ENCODE measurements at regions not wholly inside any gene's neighbourhood (a gene's known extent, or its start where the extent isn't known, plus 50 kb on each side); places are given as distances from the start of the nearest gene placed in this dataset.

DNA sequence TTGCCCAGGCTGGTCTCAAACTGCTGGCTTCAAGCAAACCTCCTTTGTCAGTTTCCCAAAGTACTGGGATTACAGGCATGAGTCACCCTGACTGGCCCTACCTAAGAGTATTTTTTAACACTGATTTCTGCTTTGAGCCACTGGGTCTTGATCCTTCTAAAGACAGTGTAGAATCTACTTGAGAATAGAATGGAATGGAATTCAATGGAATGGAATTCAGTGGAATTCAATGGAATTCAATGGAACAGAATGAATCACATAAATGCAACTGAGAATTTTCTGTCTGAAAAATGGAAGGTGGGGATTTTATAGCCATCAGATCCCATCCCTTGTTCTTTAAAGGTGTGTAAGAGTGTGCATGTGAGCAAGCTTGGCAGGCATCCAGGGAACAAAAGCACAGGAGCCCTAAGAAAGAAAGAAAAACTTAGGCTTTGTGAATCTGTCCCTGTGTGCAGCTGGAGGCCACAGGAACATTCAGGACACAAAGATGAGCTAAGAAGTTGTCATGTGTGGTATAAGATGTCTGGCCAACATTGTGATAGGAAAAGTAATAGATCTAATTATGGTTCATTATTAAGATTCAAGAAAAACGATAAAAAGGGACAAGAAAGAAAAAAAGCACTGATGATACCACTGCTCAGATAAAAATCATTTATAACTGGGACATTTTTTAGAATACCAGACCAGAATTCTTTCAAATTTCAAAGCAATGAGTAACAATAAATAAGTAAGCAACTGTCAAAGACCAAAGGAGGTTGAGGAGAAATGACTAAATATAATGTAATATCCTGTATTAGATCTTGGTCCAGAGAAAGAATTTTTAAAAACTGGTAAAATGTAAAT, 681.0 kb upstream of the GJE1 start:
- Histone ChIP-seq H3K4me3 (no peak overlapping the region), H3K4me1 (no peaks in the 10 kb centered on the region), H3K36me3 (ENCODE audit: low read depth, missing control alignments) (no peaks in the 10 kb centered on the region), H3K27ac (no peak overlapping the region), H3K9me3 (no peaks in the 10 kb centered on the region), H3K27me3 (no peaks in the 10 kb centered on the region)
- intact Hi-C loops (cut with DNase I; ENCODE audit: low total_unique reads) = no loop called here
- WGBS, 2 donors = 61 to 67% methylated on average over 1 of the region's 1 CpG
- DNase-seq = no peak
- no peak for TF ChIP-seq POLR2A (IDR thresholded peaks at IDR 0.05)
- TF ChIP-seq, protein P1, sequence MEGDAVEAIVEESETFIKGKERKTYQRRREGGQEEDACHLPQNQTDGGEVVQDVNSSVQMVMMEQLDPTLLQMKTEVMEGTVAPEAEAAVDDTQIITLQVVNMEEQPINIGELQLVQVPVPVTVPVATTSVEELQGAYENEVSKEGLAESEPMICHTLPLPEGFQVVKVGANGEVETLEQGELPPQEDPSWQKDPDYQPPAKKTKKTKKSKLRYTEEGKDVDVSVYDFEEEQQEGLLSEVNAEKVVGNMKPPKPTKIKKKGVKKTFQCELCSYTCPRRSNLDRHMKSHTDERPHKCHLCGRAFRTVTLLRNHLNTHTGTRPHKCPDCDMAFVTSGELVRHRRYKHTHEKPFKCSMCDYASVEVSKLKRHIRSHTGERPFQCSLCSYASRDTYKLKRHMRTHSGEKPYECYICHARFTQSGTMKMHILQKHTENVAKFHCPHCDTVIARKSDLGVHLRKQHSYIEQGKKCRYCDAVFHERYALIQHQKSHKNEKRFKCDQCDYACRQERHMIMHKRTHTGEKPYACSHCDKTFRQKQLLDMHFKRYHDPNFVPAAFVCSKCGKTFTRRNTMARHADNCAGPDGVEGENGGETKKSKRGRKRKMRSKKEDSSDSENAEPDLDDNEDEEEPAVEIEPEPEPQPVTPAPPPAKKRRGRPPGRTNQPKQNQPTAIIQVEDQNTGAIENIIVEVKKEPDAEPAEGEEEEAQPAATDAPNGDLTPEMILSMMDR (IDR thresholded peaks at IDR 0.05) = no peak

DNA sequence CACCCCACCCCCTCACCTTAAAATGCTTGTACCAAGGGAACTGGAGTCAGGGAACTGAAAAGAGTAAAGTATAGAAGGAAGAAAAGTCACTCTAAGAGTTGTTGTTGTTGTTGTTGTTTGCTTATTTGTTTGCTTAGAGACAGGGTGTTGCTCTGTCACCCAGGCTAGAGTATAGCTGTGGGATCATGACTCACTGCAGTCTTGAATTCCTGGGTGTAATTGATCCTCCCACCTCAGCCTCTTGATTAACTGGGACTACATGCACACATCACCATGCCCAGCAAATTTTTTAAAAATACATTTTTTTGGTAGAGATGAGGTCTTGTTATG, 681.6 kb upstream of the GJE1 start:
- intact Hi-C loops (cut with DNase I; ENCODE audit: low total_unique reads) = no loop called here
- no peak for DNase-seq
- H3K27ac ChIP-seq = no peak overlapping the region
- H3K36me3 ChIP-seq (ENCODE audit: low read depth, missing control alignments) = no peaks in the 10 kb centered on the region
- no peak overlapping the region for H3K4me3 ChIP-seq
- TF ChIP-seq, protein P1 (IDR thresholded peaks at IDR 0.05) = no peak
- TF ChIP-seq POLR2A (IDR thresholded peaks at IDR 0.05) = no peak
- no peaks in the 10 kb centered on the region for H3K27me3 ChIP-seq
- H3K9me3 ChIP-seq = no peaks in the 10 kb centered on the region
- no peaks in the 10 kb centered on the region for H3K4me1 ChIP-seq

DNA sequence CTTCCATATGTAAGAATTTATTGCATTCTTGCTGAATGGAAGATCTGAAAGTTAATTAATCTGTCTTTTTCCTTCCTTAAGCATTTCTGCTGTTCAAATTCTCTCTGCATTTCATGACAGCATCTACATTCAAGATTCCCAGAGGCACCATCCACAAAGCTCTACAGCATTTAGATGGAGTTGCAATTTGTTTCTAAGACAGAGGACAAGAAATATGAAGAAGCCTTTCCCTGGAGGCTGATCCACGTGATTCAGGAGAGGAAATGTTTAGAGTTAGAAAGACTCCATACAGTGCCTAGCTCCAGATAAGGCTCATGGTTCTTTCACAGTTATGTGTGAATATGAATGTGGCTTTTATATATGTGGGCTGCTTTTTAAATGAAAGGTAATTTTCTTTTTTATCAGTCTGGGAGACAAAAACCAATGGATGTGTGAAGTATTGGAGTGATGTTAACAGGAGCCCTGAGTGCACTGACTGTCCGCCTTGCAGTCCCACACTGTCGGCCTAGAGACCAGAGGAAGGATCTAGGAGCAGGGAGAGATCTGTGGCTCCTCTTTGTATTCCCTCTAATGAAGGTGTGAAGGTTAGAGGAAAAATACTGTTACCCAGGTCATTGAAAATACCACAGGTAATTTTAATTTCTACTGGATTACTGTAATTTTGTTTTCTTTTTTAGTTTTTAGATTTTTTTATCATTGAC, 686.6 kb upstream of the GJE1 start:
- Histone ChIP-seq H3K36me3 (ENCODE audit: low read depth, missing control alignments) (no peaks in the 10 kb centered on the region), H3K27ac (no peak overlapping the region), H3K9me3 (no peaks in the 10 kb centered on the region), H3K27me3 (no peaks in the 10 kb centered on the region), H3K4me3 (no peak overlapping the region), H3K4me1 (no peaks in the 10 kb centered on the region)
- no peak for DNase-seq
- intact Hi-C loops (cut with DNase I; ENCODE audit: low total_unique reads) = no loop called here
- WGBS, 2 donors = 87 to 92% methylated on average over 3 of the region's 3 CpGs
- TF ChIP-seq, protein P1 (IDR thresholded peaks at IDR 0.05) = no peak
- no peak for TF ChIP-seq POLR2A (IDR thresholded peaks at IDR 0.05)

DNA sequence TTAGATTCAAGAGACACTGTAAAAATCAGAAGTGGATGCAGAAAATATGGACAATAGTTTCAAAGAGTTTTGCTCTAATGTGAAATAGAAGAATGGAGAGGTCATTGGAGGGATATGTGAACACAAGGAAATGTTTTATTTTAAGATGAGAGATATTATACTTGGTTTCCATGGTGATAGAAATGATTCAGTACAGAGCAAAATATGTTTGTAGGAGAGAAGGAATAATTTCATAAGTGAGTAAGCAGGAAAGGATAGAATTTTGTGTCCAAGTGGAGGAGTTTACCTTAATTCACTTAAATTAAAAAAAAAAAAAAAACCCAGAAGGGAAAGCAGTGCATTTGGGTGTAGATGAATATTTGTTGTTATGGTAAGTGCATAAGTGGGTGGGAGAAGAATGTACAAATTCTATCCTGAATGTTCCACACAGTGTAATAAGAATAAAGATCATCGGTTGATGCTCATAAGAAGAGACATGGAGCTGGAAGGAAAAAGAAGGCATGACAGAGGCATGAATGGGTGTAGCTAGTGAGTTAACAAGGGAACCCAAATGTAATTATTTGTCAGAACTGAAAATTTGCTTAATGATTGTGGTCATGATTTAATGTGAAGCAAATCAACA, 688.9 kb upstream of the GJE1 start:
- intact Hi-C loops (cut with DNase I; ENCODE audit: low total_unique reads) = no loop called here

More for the DNA sequence above, 688.9 kb upstream of the GJE1 start:
- Histone ChIP-seq H3K9me3 (no peaks in the 10 kb centered on the region), H3K27ac (no peak overlapping the region), H3K4me3 (no peak overlapping the region), H3K4me1 (no peaks in the 10 kb centered on the region), H3K36me3 (ENCODE audit: low read depth, missing control alignments) (no peaks in the 10 kb centered on the region), H3K27me3 (no peaks in the 10 kb centered on the region)
- TF ChIP-seq POLR2A (IDR thresholded peaks at IDR 0.05) = no peak
- TF ChIP-seq, protein P1 (IDR thresholded peaks at IDR 0.05) = no peak
- WGBS, 2 donors = 87 to 98% methylated on average over 1 of the region's 1 CpG
- DNase-seq = no peak
